Gastroesophageal sphincter (tissue), 4 donors: ENCODE measurements at regions not wholly inside any gene's neighbourhood (a gene's known extent, or its start where the extent isn't known, plus 50 kb on each side); places are given as distances from the start of the nearest gene placed in this dataset.
A peak's percentile ranks its signal among the peaks of the same experiment; 100 is the strongest.

Source experiments
- ATAC-seq: fragments of 150-250 bp; one replicate; pipeline ENCODE4 v1.9.1; 2016; ENCODE audit warnings: mild to moderate bottlenecking, moderate library complexity
- H3K27ac ChIP-seq, 4 donors: fragments of 200-600 bp; sonication (generic) in 3 of 4; 1 replicate in 3 of 4; 2 replicates in 1 of 4; pipeline ENCODE4 v1.5.1; 2016 to 2019
- H3K27me3 ChIP-seq: fragments of 200-600 bp; sonication (generic); one replicate; pipeline ENCODE4 v1.5.1; 2019
- H3K36me3 ChIP-seq, 2 donors: fragments of 200-600 bp; sonication (generic); one replicate each; pipeline ENCODE4 v1.5.1; 2019; ENCODE audit warnings: control low read depth in 1 of 2
- H3K4me1 ChIP-seq, 3 donors: fragments of 200-600 bp; sonication (generic); 1 replicate in 2 of 3; 2 replicates in 1 of 3; pipeline ENCODE4 v1.5.1; 2016 to 2019; ENCODE audit warnings: control low read depth in 2 of 3
- H3K4me3 ChIP-seq, 2 donors: fragments of 200-600 bp; sonication (generic); one replicate each; pipeline ENCODE4 v1.5.1; 2019; ENCODE audit warnings: mild to moderate bottlenecking in 1 of 2, moderate library complexity in 1 of 2
- H3K9me3 ChIP-seq, 3 donors: fragments of 200-600 bp; sonication (generic); one replicate each; pipeline ENCODE4 v1.5.1; 2017 to 2019; ENCODE audit warnings: control low read depth in 2 of 3
- EP300 ChIP-seq: sonication (generic); formaldehyde crosslinking; IDR thresholded peaks from one replicate; pipeline ENCODE4 v1.6.1; 2017; ENCODE audit warnings: antibody characterized with exemption, mild to moderate bottlenecking
- POLR2A ChIP-seq, 2 donors: fragments of 450-650 bp; IDR thresholded peaks; one replicate each; pipeline ENCODE4 v1.6.1; 2017; ENCODE audit warnings: antibody characterized with exemption in 2 of 2, mild to moderate bottlenecking in 2 of 2, moderate library complexity in 1 of 2
- POLR2AphosphoS5 ChIP-seq: sonication (generic); formaldehyde crosslinking; IDR thresholded peaks from one replicate; pipeline ENCODE4 v1.6.1; 2017; ENCODE audit warnings: antibody characterized with exemption
- WGBS, 2 donors: methylation state at CpG; one replicate each; pipeline ENCODE4 v1.1.5; 2018; ENCODE audit warnings: low coverage in 1 of 2; 5-methylcytosine and 5-hydroxymethylcytosine counted together
- TF ChIP-seq, protein P1 (sequence below), 4 experiments: fragments of 200-600 bp in 2 of 4; fragments of 450-650 bp in 2 of 4; sonication (generic) in 1 of 4; IDR thresholded peaks; one replicate each; pipeline ENCODE4 v1.5.1; 2017 to 2019; ENCODE audit warnings: antibody characterized with exemption in 4 of 4, mild to moderate bottlenecking in 2 of 4, moderate library complexity in 2 of 4

DNA sequence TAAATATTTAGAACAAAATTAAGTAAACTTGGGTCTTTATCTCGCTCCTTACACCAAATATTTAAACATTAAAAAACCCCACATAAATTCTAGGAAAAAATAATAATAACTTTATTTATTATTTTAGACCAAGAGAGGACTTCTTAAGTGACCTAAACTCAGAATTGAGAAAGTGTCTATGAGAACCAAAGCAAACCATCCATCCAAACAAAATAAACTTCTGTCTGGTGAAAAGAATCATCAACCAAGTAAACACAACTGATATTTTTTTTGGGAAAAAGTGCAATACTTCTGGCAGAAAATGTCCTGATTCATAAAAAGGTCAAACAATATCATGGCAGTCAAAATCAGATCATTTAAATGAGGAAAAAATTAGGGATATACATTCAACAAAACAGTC, 533.0 kb downstream of the SPRY1 start:
- 58 to 60% methylated on average over 1 of the region's 1 CpG for WGBS, 2 donors
- no peaks in the 10 kb centered on the region for H3K27me3 ChIP-seq
- no peaks in the 10 kb centered on the region for H3K4me1 ChIP-seq
- H3K27ac ChIP-seq = no peak overlapping the region
- no peaks in the 10 kb centered on the region for H3K36me3 ChIP-seq
- ATAC-seq = no peak
- no peaks in the 10 kb centered on the region for H3K9me3 ChIP-seq
- TF ChIP-seq POLR2A (IDR thresholded peaks at IDR 0.05) = no peak
- no peak for TF ChIP-seq EP300
- TF ChIP-seq, protein P1, sequence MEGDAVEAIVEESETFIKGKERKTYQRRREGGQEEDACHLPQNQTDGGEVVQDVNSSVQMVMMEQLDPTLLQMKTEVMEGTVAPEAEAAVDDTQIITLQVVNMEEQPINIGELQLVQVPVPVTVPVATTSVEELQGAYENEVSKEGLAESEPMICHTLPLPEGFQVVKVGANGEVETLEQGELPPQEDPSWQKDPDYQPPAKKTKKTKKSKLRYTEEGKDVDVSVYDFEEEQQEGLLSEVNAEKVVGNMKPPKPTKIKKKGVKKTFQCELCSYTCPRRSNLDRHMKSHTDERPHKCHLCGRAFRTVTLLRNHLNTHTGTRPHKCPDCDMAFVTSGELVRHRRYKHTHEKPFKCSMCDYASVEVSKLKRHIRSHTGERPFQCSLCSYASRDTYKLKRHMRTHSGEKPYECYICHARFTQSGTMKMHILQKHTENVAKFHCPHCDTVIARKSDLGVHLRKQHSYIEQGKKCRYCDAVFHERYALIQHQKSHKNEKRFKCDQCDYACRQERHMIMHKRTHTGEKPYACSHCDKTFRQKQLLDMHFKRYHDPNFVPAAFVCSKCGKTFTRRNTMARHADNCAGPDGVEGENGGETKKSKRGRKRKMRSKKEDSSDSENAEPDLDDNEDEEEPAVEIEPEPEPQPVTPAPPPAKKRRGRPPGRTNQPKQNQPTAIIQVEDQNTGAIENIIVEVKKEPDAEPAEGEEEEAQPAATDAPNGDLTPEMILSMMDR (IDR thresholded peaks at IDR 0.05) = no peak
- TF ChIP-seq POLR2AphosphoS5 = no peak
- H3K4me3 ChIP-seq = no peak overlapping the region

DNA sequence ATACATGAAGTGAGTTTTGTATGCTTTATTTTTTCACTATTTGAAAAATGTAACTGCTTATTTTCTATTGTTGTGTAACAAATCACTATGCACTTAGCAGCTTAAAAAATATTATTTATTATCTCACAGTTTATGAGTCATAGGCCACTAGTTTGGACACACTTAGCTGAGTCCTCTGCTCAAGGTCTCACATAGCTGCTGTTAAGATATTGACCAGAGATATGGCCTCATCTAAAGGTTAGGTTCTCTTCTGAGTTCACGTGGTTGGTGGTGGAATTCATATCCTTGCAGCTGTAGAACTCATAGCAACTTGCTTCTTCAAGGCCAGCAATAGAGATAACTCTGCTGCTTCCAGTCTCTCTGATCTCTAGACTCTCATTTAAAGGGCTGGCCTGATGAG, 534.4 kb downstream of the SPRY1 start:
- H3K9me3 ChIP-seq = no peaks in the 10 kb centered on the region
- no peak for ATAC-seq

DNA sequence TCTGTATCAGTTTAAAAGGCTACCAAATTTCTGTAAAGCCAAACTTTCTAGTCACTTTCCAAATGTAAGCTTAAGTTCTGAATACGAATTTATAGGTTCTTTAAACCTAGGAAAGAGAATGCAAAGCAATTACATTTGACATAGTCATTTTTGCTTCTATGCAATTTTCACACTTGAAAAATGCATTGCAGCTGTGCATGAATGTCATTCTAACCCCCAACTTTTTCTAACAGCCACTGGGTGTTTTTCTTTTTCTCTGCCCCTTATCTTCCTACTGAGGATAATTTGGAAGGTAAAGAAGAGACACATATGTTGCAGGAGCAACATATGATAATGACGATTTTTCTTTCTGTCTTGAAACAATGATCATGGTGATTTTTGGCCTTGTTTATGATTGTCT, 537.5 kb downstream of the SPRY1 start:
- TF ChIP-seq, protein P1 (IDR thresholded peaks at IDR 0.05) = no peak
- TF ChIP-seq EP300 (no peak), POLR2AphosphoS5 (no peak), POLR2A (IDR thresholded peaks at IDR 0.05) (no peak)
- Histone ChIP-seq H3K27me3 (no peaks in the 10 kb centered on the region), H3K27ac (no peak overlapping the region), H3K36me3 (no peaks in the 10 kb centered on the region), H3K4me3 (no peak overlapping the region), H3K4me1 (peaks cover 0 to 24% (median 3%) of the 10 kb centered on the region in 3 donors), H3K9me3 (no peaks in the 10 kb centered on the region)
- WGBS, 2 donors = 91% methylated on average over 2 of the region's 2 CpGs
- ATAC-seq = no peak

More for the DNA sequence above, 534.4 kb downstream of the SPRY1 start:
- H3K36me3 ChIP-seq = no peaks in the 10 kb centered on the region
- H3K4me3 ChIP-seq = no peak overlapping the region
- no peaks in the 10 kb centered on the region for H3K27me3 ChIP-seq
- no peaks in the 10 kb centered on the region for H3K4me1 ChIP-seq
- TF ChIP-seq POLR2A (IDR thresholded peaks at IDR 0.05) (no peak), EP300 (no peak), POLR2AphosphoS5 (no peak)
- TF ChIP-seq, protein P1 (IDR thresholded peaks at IDR 0.05) = no peak
- no peak overlapping the region for H3K27ac ChIP-seq
- WGBS, 2 donors = 89 to 100% methylated on average over 1 of the region's 1 CpG

DNA sequence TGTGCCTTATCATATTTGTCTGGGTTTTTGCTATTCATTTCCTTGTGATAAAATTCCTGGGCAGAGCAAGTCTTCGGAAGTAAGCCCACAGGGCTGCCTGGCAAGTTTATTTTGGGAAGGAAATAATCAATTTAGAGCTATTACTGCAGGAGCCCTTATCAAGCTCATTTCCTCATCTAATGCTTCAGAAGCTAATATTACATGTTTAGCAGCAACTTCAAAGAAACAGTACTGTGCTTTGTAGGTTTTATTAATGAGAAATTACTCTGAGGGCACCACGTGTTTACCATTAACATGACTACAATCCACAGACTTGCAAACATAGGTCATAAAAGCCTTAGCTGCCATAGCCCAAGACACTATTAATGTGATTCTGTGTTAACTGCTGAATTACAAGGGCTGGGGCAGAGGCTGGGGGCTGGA, 540.0 kb downstream of the SPRY1 start:
- no peak for ATAC-seq
- Histone ChIP-seq H3K27ac (peak overlapping the region in 3 of 4 donors; percentile 18 to 20 (median 18)), H3K4me1 (peaks cover 0 to 24% (median 3%) of the 10 kb centered on the region in 3 donors), H3K27me3 (no peaks in the 10 kb centered on the region), H3K4me3 (no peak overlapping the region), H3K9me3 (no peaks in the 10 kb centered on the region), H3K36me3 (no peaks in the 10 kb centered on the region)
- TF ChIP-seq, protein P1 (IDR thresholded peaks at IDR 0.05) = no peak
- TF ChIP-seq POLR2AphosphoS5 (no peak), POLR2A (IDR thresholded peaks at IDR 0.05) (no peak)
- 29 to 46% methylated on average over 2 of the region's 2 CpGs for WGBS, 2 donors

DNA sequence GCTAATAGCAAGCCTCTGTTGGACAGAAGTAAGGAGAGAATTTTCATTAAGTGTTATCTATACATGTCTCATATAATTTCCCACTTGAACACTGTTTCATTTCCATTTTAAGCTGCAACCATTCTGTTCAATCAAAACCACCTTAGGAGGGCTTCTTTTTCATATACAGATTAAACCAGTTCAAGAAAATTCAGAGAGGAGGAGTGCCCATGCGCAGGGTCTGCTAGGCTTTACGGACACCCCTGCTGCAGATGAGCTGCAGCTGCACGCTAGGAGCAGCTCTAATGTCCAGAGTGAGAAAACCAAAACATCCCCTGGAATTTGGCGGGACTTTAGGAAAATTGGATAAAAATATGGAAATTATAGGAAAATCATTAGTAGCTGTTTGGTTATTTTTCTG, 541.0 kb downstream of the SPRY1 start:
- TF ChIP-seq POLR2A (IDR thresholded peaks at IDR 0.05) = no peak
- TF ChIP-seq POLR2AphosphoS5 = no peak
- TF ChIP-seq, protein P1 (IDR thresholded peaks at IDR 0.05) = no peak
- no peak for TF ChIP-seq EP300
- no peak overlapping the region for H3K4me3 ChIP-seq
- H3K36me3 ChIP-seq = no peaks in the 10 kb centered on the region
- 7 to 25% methylated on average over 2 to 4 of the region's 4 CpGs for WGBS, 2 donors
- no peak for ATAC-seq
- no peaks in the 10 kb centered on the region for H3K9me3 ChIP-seq
- H3K27ac ChIP-seq = peak overlapping the region in 3 of 4 donors; percentile 18 to 35 (median 26)
- H3K4me1 ChIP-seq = peaks cover 0 to 24% (median 3%) of the 10 kb centered on the region in 3 donors
- no peaks in the 10 kb centered on the region for H3K27me3 ChIP-seq
